ENCODE measurements at regions not wholly inside any gene's neighbourhood (a gene's known extent, or its start where the extent isn't known, plus 50 kb on each side); places are given as distances from the start of the nearest gene placed in this dataset.

DNA sequence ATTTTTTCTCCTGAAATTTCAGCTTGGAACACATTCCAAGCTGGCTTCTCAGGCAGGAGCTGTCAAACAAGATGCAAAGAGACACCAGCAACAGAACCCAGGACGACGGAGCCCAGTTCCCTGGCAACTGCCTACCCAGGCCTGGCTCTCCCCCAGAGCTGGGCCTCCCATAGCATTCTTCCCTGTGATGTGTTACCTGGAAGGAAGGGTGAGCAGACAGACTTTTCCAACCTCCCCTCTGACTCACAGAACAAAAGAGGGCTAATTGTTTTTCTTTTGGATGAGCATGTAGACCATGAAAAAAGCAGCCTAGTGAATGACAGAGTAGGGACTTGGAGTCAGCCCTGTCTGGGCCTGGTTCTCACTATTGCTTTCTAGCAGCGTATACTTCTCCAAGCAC lies 55.3 kb upstream of the BMAL1 start:
- DNase-seq: no peak
- H3K4me1 ChIP-seq: no peaks in the 10 kb centered on the region
- H3K4me3 ChIP-seq: no peak overlapping the region
- TF ChIP-seq, protein P1, sequence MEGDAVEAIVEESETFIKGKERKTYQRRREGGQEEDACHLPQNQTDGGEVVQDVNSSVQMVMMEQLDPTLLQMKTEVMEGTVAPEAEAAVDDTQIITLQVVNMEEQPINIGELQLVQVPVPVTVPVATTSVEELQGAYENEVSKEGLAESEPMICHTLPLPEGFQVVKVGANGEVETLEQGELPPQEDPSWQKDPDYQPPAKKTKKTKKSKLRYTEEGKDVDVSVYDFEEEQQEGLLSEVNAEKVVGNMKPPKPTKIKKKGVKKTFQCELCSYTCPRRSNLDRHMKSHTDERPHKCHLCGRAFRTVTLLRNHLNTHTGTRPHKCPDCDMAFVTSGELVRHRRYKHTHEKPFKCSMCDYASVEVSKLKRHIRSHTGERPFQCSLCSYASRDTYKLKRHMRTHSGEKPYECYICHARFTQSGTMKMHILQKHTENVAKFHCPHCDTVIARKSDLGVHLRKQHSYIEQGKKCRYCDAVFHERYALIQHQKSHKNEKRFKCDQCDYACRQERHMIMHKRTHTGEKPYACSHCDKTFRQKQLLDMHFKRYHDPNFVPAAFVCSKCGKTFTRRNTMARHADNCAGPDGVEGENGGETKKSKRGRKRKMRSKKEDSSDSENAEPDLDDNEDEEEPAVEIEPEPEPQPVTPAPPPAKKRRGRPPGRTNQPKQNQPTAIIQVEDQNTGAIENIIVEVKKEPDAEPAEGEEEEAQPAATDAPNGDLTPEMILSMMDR (IDR thresholded peaks at IDR 0.05): no peak
- TF ChIP-seq EP300 (IDR thresholded peaks at IDR 0.05) (no peak), POLR2AphosphoS5 (IDR thresholded peaks at IDR 0.05) (no peak), POLR2A (IDR thresholded peaks at IDR 0.05) (no peak)
- intact Hi-C loops (cut with DNase I; ENCODE audit: low total_unique reads): no loop called here
- no peaks in the 10 kb centered on the region for H3K9me3 ChIP-seq
- no peak overlapping the region for H3K27ac ChIP-seq
- WGBS, 5 donors: 52 to 94% (median 72%) methylated on average over 3 of the region's 3 CpGs
- H3K27me3 ChIP-seq: no peaks in the 10 kb centered on the region
- H3K36me3 ChIP-seq: no peaks in the 10 kb centered on the region

DNA sequence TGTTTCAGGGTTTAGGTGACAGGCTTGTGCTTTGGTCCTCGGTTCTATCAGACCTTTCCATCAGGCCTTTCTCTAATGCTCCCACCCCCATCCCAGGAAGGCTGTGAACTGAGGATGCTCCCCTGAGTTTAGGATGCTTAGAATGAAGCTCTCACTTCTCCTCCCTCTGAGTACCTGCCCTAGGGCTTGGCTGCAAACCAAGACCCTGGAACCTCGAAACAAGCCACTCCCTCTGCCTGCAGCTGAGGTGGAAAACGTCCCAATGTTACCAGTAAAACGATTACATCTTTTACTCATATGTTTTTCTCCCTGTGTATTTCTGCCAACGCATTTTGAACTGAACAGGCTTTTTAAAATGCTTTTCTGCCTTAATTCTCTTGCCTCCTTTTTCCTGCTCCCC lies 54.5 kb upstream of the BMAL1 start:
- TF ChIP-seq EP300 (IDR thresholded peaks at IDR 0.05) (no peak), POLR2A (IDR thresholded peaks at IDR 0.05) (no peak), POLR2AphosphoS5 (IDR thresholded peaks at IDR 0.05) (no peak)
- TF ChIP-seq, protein P1 (IDR thresholded peaks at IDR 0.05): no peak
- no peaks in the 10 kb centered on the region for H3K36me3 ChIP-seq
- no peak overlapping the region for H3K4me3 ChIP-seq
- intact Hi-C loops (cut with DNase I; ENCODE audit: low total_unique reads): no loop called here
- no peak for DNase-seq
- no peaks in the 10 kb centered on the region for H3K9me3 ChIP-seq
- H3K27me3 ChIP-seq: no peaks in the 10 kb centered on the region
- H3K27ac ChIP-seq: no peak overlapping the region
- 36 to 58% (median 42%) methylated on average over 5 of the region's 5 CpGs for WGBS, 5 donors
- no peaks in the 10 kb centered on the region for H3K4me1 ChIP-seq

DNA sequence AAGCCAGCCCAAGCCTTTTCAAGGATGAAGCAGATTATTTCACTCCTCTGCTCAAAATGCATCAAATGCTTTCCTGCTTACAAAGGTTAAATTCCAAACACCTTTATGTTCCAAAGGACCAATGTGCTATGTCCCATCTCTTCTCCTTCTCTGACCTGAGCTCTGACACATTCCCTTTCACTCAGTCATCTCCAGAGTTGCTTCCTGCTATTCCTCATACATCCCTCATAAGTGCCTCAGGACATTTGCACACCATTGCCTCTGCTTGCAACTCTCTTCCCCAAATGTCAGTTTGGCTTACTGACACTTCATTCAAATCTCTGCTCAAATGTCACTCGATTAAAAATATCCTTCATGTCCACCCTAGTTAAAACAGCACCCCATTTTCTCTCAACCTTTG lies 53.3 kb upstream of the BMAL1 start:
- intact Hi-C loops (cut with DNase I; ENCODE audit: low total_unique reads): no loop called here

DNA sequence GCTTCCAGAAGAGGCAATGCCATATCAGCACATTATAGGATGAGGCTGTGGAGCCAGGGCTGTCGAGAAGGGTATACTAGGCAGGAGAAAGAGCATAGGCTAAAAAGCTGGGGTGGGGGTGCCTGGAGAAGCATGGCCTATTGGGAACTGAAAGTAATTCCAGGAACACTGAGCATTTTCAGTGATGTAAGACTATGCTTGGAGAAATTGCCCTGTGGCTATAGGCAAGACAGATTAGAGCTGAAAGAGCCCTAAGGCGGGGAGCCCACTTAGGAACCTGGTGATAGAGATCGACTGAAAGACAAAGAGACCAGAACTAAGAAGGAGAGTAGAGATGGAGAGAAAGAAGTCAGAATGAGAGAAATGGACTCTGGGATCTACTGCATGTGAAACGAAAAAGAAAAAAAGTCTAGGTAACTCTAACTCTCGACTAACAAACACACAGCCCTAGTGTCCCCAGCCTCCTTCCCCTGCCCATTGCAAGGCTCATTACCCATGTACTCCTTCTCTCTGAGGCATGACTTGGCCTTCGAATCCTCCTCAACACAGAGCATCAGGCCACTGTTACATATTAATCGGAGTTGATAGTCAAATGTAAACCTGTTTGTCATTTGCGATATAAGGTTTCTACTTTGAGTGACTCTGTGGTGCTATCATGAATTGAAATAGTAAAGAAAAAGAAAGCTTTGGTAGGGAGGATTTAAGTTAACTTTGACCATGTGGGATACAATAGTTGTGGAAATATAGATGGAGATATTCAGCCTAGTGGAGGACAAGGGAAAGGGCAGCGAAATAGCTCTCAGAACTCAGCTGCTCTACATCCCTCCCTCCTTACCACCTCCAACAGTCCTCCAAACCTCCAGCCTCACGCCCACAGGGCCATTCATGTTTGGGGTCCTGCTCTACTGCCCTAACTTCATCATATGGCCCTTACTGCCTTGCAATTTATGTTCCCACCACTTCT lies 52.3 kb upstream of the BMAL1 start:
- H3K9me3 ChIP-seq: no peaks in the 10 kb centered on the region
- no peak overlapping the region for H3K4me3 ChIP-seq
- H3K27me3 ChIP-seq: no peaks in the 10 kb centered on the region
- TF ChIP-seq POLR2A (IDR thresholded peaks at IDR 0.05): no peak
- TF ChIP-seq EP300 (IDR thresholded peaks at IDR 0.05): no peak
- TF ChIP-seq, protein P1 (IDR thresholded peaks at IDR 0.05): no peak
- no peak for TF ChIP-seq POLR2AphosphoS5 (IDR thresholded peaks at IDR 0.05)
- no peak for DNase-seq
- H3K36me3 ChIP-seq: no peaks in the 10 kb centered on the region
- 80 to 84% (median 82%) methylated on average over 10 of the region's 10 CpGs for WGBS, 5 donors
- H3K27ac ChIP-seq: no peak overlapping the region
- H3K4me1 ChIP-seq: no peaks in the 10 kb centered on the region
- intact Hi-C loops (cut with DNase I; ENCODE audit: low total_unique reads): no loop called here

More for the DNA sequence above, 53.3 kb upstream of the BMAL1 start:
- 88 to 100% (median 95%) methylated on average over 1 of the region's 1 CpG for WGBS, 5 donors
- TF ChIP-seq POLR2AphosphoS5 (IDR thresholded peaks at IDR 0.05) (no peak), EP300 (IDR thresholded peaks at IDR 0.05) (no peak), POLR2A (IDR thresholded peaks at IDR 0.05) (no peak)
- TF ChIP-seq, protein P1 (IDR thresholded peaks at IDR 0.05): no peak
- Histone ChIP-seq H3K9me3 (no peaks in the 10 kb centered on the region), H3K4me3 (no peak overlapping the region), H3K36me3 (no peaks in the 10 kb centered on the region), H3K27me3 (no peaks in the 10 kb centered on the region), H3K4me1 (no peaks in the 10 kb centered on the region), H3K27ac (no peak overlapping the region)
- no peak for DNase-seq

All from stomach (tissue), 8 donors.